Activated CD4-positive, alpha-beta T cell treated with anti-CD3 and anti-CD28 coated beads, Interleukin-2, Interleukin-6, amounts not matched to agents 100 ng/mL and 50 ng/mL, durations not matched to agents 16 hours and 8 hours (primary cell): ENCODE measurements at regions not wholly inside any gene's neighbourhood (a gene's known extent, or its start where the extent isn't known, plus 50 kb on each side); places are given as distances from the start of the nearest gene placed in this dataset.
A peak's percentile ranks its signal among the peaks of the same experiment; 100 is the strongest.

ENCODE experiments used
- DNase-seq: peaks from one replicate; pipeline ENCODE4 v3.0.0-alpha.2; 2020

GRCh38 chr5:155872629-155873220, 454.2 kb upstream of the SGCD start:
- no peak for DNase-seq

- no peak for DNase-seq
These were observed 447.9 kb upstream of the SGCD start for GRCh38 chr5:155878991-155879575.

GRCh38 chr5:155884041-155884440, 442.9 kb upstream of the SGCD start:
- DNase-seq, result peak; percentile 0

- no peak for DNase-seq
These were observed 441.8 kb upstream of the SGCD start for GRCh38 chr5:155885199-155885598.

- DNase-seq, result no peak
These were observed 440.5 kb upstream of the SGCD start for GRCh38 chr5:155886311-155887031.

DNA sequence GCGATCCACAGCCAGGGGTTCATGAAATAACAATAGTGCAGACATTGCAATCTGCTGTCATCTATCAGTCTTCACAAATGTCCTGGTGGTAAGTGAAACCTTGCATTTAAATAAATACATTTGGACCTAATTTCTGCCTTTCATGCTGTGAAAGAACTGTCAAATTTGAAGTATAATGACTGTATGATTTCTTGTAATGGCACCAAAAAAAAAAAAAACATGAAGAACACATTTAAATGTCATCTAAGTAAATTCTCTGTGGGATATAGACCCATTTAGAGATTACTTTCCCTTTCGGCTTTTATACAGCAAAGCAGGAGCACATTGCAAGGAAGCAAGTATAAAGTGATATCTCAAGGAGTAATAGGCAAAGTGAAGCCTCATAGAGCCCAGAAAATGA, 431.5 kb upstream of the SGCD start:
- DNase-seq, result no peak

DNA sequence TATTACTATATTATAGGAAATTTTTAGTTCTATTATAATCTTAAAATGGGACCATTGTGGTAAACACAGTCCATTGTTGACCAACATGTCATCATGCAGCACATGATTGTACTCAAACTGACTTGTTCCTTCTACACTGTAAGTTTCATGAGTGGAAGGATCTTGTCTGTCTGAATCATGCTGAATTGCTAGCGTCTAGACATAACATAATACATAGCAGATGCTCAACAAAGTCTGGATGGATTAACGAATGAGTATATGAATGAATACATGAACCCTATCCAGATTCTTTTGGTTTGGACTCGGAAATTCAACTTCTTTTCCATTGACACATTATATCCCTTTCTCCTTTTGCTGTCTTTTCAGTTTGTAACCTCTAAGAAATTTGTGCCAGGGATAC, 429.2 kb upstream of the SGCD start:
- no peak for DNase-seq

DNA sequence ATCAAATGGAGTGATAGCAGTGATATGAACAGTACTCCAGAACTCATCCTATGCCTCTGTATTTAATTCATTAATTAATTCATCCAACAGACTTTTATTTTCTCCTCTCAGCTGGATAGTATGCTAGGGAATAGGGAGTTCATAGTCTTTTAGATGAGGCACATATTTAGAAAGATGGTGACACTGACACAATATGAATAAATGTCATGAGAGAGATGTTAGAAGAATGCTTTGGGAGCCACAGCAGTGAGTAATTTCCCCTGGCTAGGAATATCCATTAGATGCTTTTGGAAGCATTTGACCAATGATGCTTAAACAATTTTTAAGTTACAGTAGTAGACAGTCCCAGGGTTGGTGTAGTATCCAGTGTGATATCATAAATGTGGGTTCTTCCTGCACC, 428.7 kb upstream of the SGCD start:
- DNase-seq, result no peak

GRCh38 chr5:155903791-155904190, 423.2 kb upstream of the SGCD start:
- no peak for DNase-seq

DNA sequence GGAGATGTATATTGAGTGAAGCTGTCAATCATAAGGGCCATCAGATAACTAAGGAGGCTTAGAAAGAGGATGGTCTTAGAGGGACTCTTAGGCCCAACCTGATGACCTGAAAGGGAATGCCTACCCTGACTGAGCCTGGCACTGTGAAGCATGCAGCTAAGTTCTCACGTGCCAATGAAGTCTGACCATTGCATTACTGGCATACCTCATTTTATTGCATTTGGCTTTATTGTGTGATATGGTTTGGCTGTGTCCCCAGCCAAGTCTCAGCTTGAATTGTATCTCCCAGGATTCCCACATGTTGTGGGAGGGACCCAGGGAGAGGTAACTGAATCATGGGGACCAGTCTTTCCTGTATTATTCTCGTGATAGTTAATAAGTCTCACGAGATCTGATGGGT, 421.6 kb upstream of the SGCD start:
- no peak for DNase-seq

DNA sequence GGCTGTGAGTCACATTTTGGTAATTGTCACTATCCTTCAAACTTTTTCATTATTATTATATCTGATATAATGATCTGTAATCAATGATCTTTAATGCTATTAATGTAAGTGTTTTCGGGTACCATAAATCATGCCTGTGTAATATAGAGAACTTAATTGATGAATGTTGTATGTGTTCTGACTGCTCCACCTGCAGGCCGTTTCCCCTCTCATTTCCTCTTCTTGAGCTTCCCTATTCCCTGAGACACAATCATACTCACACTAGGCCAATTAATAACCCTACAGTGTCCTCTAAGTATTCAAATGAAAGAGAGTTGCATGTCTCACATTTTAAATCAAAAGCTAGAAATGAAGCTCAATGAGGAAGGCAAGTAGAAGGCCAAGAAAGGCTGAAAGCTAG, 420.9 kb upstream of the SGCD start:
- no peak for DNase-seq

DNA sequence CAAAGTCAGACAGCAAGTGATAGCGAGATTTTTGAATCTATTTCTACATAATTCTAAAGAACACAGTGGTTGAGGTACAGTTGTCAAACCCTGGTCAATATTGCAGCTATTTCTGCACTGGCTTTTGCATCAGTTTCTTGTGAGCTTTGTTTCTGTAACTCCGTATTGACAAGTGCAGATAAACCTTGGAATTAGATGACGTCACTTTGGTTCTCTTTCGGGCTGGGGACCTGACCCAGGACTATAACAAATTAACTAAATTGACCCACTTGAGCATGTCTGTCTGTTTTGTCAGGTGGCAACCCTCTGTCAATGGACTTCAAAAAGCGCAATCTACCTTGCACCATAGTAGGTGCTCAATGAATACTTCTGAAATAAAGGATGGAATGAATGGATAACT, 418.4 kb upstream of the SGCD start:
- no peak for DNase-seq

DNA sequence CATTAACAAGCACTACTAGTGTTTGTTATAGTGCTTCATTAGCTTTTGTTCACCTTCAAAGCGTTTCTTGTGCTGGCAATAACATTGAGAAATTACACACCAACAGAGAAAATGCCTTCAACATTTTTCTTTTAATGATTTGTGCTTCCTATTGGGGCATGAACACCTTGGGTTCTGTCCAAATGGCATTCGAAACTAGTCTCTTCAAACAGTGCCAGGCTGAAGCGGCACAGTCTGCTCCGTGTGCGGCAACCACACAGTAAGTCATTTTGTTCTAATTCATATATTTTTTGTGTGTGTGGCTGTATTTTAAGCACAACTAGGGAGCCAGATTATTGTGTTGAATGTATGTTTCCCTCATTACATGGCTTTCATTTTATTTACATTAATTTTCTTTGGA, 414.7 kb upstream of the SGCD start:
- DNase-seq, result no peak

GRCh38 chr5:155914766-155915165, 412.2 kb upstream of the SGCD start:
- no peak for DNase-seq

- DNase-seq, result no peak
These were observed 411.4 kb upstream of the SGCD start for GRCh38 chr5:155915601-155916000.

DNA sequence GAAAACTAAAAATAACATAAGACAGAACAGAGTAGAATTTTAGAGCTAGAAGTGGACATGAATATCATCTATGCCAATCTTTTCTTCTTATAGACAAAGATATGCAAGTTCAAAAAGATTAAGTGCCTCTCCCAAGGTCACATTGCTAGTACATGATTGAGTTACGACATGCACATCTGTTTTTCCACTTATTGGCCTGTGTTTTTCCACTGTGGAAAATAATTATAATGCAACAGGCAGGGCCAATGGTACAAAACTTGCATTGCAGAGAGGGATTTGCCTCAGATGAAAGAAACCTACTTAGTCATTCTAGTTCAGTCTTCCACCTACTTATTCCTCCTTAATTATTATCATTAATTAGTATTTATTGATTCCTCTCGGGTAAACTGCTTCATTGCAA, 407.8 kb upstream of the SGCD start:
- DNase-seq, result no peak

- DNase-seq, result no peak
These were observed 407.2 kb upstream of the SGCD start for GRCh38 chr5:155919725-155920124.

- no peak for DNase-seq
These were observed 405.3 kb upstream of the SGCD start for GRCh38 chr5:155921621-155922020.

- DNase-seq, result no peak
These were observed 403.2 kb upstream of the SGCD start for GRCh38 chr5:155923784-155924183.

DNA sequence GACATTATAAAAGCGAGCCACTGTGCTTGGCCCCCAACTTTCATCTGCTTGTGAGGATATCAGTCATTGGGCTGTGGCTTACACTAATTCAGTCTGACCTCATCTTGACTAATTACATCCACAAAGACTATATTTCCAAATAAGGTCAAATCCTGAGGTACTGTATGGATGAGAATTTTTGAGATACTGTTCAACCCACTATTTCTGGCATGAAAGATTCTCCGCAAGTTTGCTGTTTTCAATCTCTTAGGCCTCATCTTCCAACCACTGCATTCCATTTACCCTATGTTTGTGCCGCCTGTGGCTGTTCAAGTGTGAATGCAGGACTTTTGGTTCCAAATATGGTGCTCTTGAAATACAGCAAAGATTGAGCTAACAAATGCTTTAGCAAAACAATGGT, 400.9 kb upstream of the SGCD start:
- DNase-seq, result no peak

- DNase-seq, result no peak
These were observed 400.2 kb upstream of the SGCD start for GRCh38 chr5:155926766-155927165.

DNA sequence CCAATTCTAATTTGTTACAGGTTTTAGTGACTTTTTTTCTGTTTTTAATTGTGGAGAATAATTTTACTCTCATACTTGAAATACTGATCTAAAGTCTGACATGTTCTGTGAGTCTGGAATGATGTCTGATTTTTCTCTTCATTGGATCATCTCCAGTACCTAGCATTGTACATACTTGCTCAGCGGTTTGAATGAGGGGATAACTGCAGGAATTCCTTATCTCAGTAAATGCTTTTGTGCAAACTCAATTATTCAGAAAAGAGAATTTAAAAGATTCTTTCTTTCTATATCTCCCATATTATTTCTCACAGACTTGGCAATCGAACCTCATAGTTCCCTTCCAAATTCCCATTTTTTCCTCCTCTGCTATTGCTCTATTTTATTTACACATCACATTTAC, 397.9 kb upstream of the SGCD start:
- DNase-seq, result no peak

DNA sequence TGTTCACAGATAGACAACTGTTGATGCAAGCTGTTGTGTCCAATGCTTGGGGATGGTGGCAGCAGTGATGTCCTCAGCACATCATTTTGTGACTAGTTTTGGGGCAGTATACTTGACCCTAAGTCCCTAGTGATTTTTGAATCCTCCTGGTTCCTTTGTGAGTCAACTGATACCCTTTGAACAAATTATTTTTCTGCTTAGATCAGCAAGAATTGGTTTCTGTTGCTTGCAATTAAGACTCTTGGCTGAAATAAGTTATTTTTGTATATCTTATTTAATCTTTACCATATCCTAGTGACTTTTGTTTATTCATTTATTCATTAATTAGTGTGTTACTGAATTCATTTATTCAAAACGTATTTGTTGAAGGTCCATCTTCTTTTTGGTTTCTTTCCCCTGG, 392.0 kb upstream of the SGCD start:
- no peak for DNase-seq

DNA sequence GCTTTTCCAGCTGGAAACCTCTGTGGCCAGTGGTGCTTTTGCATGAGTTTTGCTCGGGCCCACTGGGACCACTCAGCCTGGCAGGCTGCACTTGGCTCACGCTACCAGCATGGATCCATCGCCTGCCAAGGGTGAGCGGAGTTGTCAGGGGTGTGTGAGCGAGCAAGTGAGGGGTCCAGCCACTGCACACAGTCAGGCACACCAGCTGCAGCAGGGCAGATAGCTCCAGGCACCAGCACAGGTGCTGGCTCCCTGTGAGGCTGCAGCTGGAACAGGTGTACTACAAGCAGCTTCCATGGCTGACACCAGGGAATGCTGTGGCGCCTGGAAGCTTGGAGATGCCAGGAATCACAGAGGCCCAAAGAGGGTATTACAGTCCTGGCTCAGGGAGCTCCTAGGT, 391.2 kb upstream of the SGCD start:
- no peak for DNase-seq
